Small intestine (tissue), 7 donors: ENCODE measurements at regions not wholly inside any gene's neighbourhood (a gene's known extent, or its start where the extent isn't known, plus 50 kb on each side); places are given as distances from the start of the nearest gene placed in this dataset.

Source experiments
- DNase-seq, 2 donors: peaks; one replicate each; pipeline versions ENCODE4 v3.0.0 to v3.0.0-alpha.2; 2013
- FAIRE-seq: peaks from 2 replicates; lab custom pipeline; 2012; peaks lifted over from hg19 to GRCh38; lab: Jason Lieb, UNC
- H3K27ac ChIP-seq, 3 donors: one replicate each; pipeline ENCODE4 v1.5.1; 2013; ENCODE audit warnings: low read length in 2 of 3, mild to moderate bottlenecking in 2 of 3, control low read depth in 1 of 3, inconsistent platforms in 1 of 3, low read depth in 1 of 3, moderate library complexity in 1 of 3
- H3K27me3 ChIP-seq, 3 donors: one replicate each; pipeline ENCODE4 v1.6.1; 2013; ENCODE audit warnings: low read length in 3 of 3, inconsistent platforms in 1 of 3; ENCODE audit not compliant: control insufficient read depth in 3 of 3, insufficient read depth in 3 of 3
- H3K36me3 ChIP-seq, 3 donors: one replicate each; pipeline ENCODE4 v1.6.1; 2013; ENCODE audit warnings: low read length in 3 of 3, inconsistent platforms in 1 of 3, low read depth in 1 of 3, mild to moderate bottlenecking in 1 of 3, moderate library complexity in 1 of 3; ENCODE audit not compliant: control insufficient read depth in 3 of 3, insufficient read depth in 2 of 3
- H3K4me1 ChIP-seq, 3 donors: one replicate each; pipeline ENCODE4 v1.6.1; 2013; ENCODE audit warnings: low read length in 2 of 3, inconsistent platforms in 1 of 3, low read depth in 1 of 3, mild to moderate bottlenecking in 1 of 3, moderate library complexity in 1 of 3; ENCODE audit not compliant: control insufficient read depth in 3 of 3, insufficient read depth in 2 of 3
- H3K4me3 ChIP-seq, 3 donors: one replicate each; pipeline ENCODE4 v1.5.1; 2013; ENCODE audit warnings: low read length in 3 of 3, control low read depth in 1 of 3, inconsistent platforms in 1 of 3, low read depth in 1 of 3, mild to moderate bottlenecking in 1 of 3, moderate library complexity in 1 of 3
- H3K9me3 ChIP-seq, 2 donors: one replicate each; pipeline ENCODE4 v1.6.1; 2013; ENCODE audit warnings: low read depth in 1 of 2, low read length in 1 of 2; ENCODE audit not compliant: control insufficient read depth in 2 of 2, insufficient read depth in 1 of 2
- WGBS, 3 donors: extraction: QIAGEN DNeasy Blood & Tissue Kit; methylation state at CpG; one replicate each; pipeline ENCODE4 v1.1.7; 2013; 5-methylcytosine and 5-hydroxymethylcytosine counted together
- donor health status: healthy with polysubstance abuse.
- donor health status: control.
- donor health status: control.
- donor health status: Bipolar disorder and iron deficiency.
- donor health status: healthy.

DNA sequence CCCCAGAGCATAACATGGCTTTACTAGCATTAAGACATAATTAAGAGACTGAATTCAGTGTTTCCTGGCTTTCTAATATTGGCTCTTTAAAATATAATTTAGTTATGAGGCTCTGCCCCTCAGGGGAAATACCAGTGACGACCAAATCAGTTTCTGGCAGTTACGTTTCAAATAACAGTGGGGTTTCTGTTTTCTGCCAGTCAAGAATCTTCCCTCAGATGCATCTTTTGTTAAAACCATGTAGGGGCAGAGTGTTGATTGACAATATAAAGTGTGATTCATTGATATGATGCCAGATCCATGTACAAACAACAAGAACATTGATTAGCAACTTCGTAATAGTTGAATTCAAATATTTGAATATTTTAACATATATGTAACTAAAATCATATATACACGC is 1169.7 kb downstream of the DIAPH3 start:
- Histone ChIP-seq H3K9me3 (no peaks in the 10 kb centered on the region), H3K36me3 (no peaks in the 10 kb centered on the region), H3K27me3 (no peaks in the 10 kb centered on the region), H3K27ac (no peak overlapping the region), H3K4me1 (no peaks in the 10 kb centered on the region), H3K4me3 (no peak overlapping the region)
- WGBS, 3 donors, result 87 to 92% (median 88%) methylated on average over 4 of the region's 4 CpGs
- FAIRE-seq (no peak), DNase-seq (no peak)

DNA sequence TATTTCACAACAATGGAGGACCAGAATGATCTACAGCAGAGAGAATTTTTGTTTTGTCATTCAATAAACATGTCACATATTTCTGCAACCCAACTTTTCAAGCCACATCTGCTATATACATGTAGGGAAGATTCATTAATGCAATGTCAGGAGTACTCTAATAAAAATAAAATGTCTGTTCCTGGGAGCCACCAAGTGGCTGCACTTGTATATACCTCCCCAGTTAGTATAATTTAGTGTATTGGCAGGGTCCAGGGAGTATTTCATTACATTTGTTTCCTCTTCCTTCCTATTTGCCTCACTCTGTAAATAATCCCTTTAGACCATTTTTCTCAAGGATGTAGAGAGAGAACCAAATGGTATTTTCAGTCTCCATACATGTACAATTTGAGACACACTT is 1169.0 kb downstream of the DIAPH3 start:
- Histone ChIP-seq H3K9me3 (no peaks in the 10 kb centered on the region), H3K27ac (no peak overlapping the region), H3K4me1 (no peaks in the 10 kb centered on the region), H3K4me3 (no peak overlapping the region), H3K36me3 (no peaks in the 10 kb centered on the region), H3K27me3 (no peaks in the 10 kb centered on the region)
- DNase-seq (no peak), FAIRE-seq (no peak)

DNA sequence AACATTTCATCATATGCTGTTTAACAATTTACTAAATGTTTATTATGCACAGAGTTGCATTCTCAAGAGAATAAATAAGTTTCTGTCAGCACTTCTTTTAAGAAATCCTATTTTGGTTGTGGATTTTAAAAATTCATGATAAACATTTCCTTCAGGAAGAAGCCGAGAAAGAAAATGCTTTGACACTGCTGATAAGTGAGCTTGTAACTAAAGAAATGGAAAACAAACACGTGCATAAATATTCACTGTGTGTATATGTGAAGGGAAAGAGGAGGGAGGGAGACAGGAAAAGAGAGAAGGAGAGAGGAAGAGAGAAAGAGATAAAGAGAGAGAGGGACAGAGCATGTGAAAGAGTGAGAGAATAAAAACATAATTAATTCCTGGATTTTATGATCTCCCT is 1165.0 kb downstream of the DIAPH3 start:
- Histone ChIP-seq H3K27me3 (no peaks in the 10 kb centered on the region), H3K4me1 (no peaks in the 10 kb centered on the region), H3K4me3 (no peak overlapping the region), H3K27ac (no peak overlapping the region), H3K36me3 (no peaks in the 10 kb centered on the region), H3K9me3 (no peaks in the 10 kb centered on the region)
- DNase-seq (no peak), FAIRE-seq (no peak)
- 33 to 51% (median 45%) methylated on average over 2 of the region's 2 CpGs for WGBS, 3 donors

DNA sequence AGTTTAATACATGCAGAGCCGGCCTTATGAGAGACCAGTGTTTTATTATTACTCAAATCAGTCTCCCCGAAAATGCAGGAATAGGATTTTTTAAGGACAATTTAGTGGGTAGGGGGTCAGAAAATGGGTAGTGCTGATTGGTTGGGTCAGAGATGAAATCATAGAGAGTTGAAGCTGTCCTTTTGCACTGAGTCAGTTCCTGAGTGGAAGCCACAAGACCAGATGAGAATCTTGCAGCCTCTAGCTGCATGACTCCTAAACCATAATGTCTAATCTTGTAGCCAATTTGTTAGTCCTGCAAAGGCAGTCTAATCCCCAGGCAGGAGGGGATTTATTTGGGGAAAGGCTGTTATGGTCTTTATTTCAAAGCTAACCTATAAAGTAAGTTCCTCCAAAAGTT is 1163.9 kb downstream of the DIAPH3 start:
- DNase-seq (no peak), FAIRE-seq (no peak)
- H3K4me1 ChIP-seq, result no peaks in the 10 kb centered on the region
- no peaks in the 10 kb centered on the region for H3K36me3 ChIP-seq
- H3K4me3 ChIP-seq, result no peak overlapping the region
- H3K27me3 ChIP-seq, result no peaks in the 10 kb centered on the region
- H3K27ac ChIP-seq, result no peak overlapping the region
- no peaks in the 10 kb centered on the region for H3K9me3 ChIP-seq
- 86 to 94% (median 93%) methylated on average over 2 of the region's 2 CpGs for WGBS, 3 donors

DNA sequence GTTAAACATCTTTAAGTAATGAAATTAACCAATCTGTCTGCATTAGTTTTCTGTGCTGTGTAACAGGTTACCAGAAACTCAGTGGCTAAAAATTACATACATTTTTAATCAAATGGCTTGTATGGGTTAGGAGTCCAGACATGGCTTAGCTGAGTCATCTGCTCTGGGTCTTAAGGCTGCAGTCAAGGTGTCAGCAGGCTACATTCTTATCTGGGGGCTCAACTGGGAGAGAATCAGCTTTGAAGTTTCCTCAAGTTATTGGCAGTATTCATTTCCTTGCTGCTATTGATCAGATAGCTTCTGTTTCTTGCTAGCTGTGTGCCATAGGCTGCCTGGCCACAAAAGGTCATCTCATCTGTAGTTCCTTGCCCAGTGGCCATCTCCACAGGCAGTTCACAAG is 1163.0 kb downstream of the DIAPH3 start:
- no peak overlapping the region for H3K27ac ChIP-seq
- DNase-seq (no peak), FAIRE-seq (no peak)
- no peaks in the 10 kb centered on the region for H3K27me3 ChIP-seq
- H3K4me3 ChIP-seq, result no peak overlapping the region
- no peaks in the 10 kb centered on the region for H3K4me1 ChIP-seq
- H3K9me3 ChIP-seq, result no peaks in the 10 kb centered on the region
- H3K36me3 ChIP-seq, result no peaks in the 10 kb centered on the region

DNA sequence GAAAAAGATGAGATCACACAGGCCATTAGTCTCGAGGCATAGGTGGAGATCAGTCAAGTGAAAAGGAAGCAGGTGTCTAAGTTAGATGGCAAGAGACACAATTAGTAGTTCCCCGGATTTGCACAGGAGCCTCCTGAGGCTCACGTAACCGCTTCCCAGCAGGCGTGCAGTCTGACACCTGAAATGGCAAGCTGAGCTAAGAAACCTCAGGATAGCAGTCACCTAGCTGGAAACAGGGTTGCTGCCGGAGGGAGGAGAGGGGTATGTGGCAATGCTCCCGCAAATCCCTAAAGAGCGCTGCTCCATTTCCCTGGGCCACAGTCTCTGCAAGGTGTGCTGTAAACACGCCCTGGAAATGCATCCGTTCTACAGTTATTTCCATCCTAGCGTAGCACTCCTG is 1151.0 kb downstream of the DIAPH3 start:
- H3K27ac ChIP-seq, result no peak overlapping the region
- H3K4me1 ChIP-seq, result no peaks in the 10 kb centered on the region
- H3K36me3 ChIP-seq, result no peaks in the 10 kb centered on the region
- H3K27me3 ChIP-seq, result no peaks in the 10 kb centered on the region
- no peak overlapping the region for H3K4me3 ChIP-seq
- DNase-seq (no peak), FAIRE-seq (no peak)
- H3K9me3 ChIP-seq, result no peaks in the 10 kb centered on the region
- WGBS, 3 donors, result 74 to 88% (median 77%) methylated on average over 11 of the region's 11 CpGs

DNA sequence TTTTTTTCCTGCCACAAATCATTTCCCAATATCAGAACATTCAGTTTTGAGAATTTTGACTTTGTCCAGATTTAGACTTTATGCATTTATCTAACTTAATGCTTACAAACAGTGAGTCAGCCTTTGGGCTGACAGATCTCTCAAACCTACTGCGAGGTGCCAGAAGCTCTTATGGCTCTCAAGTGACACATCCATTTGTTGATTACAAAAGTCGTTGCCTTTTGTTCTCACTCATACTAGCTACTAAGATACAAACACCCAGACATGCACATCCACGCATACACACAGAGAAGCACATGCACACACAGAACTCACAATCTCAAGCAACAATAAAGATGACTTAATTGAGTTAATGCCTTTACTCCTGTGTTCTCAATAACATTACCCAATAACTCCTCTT is 1147.5 kb downstream of the DIAPH3 start:
- no peaks in the 10 kb centered on the region for H3K27me3 ChIP-seq
- no peaks in the 10 kb centered on the region for H3K4me1 ChIP-seq
- WGBS, 3 donors, result 62 to 70% (median 64%) methylated on average over 3 of the region's 3 CpGs
- H3K4me3 ChIP-seq, result no peak overlapping the region
- FAIRE-seq, result no peak
- no peaks in the 10 kb centered on the region for H3K36me3 ChIP-seq
- no peak overlapping the region for H3K27ac ChIP-seq
- DNase-seq, result no peak
- no peaks in the 10 kb centered on the region for H3K9me3 ChIP-seq

DNA sequence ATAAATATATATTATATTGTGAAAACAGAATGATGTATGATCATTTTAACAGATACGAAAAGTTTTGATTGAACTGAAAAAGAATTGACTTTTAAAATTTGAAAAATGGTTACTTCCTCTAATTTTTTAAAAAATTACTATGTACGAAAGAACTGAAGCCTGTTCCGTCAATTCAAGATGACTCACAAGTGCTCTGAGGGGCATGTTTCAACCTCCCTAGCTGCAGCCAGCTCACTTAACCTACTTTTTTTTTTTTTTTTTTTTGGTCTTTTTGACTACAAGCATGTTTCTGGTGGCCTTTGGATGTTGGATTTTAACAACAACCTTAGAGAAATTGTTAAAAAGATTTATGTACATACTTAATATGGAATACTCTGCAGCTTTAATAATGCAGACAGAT is 1139.3 kb downstream of the DIAPH3 start:
- Histone ChIP-seq H3K36me3 (no peaks in the 10 kb centered on the region), H3K27ac (no peak overlapping the region), H3K4me1 (no peaks in the 10 kb centered on the region), H3K9me3 (no peaks in the 10 kb centered on the region), H3K27me3 (no peaks in the 10 kb centered on the region), H3K4me3 (no peak overlapping the region)
- no peak for DNase-seq
- no peak for FAIRE-seq
- WGBS, 3 donors, result 69 to 86% (median 75%) methylated on average over 3 of the region's 3 CpGs

DNA sequence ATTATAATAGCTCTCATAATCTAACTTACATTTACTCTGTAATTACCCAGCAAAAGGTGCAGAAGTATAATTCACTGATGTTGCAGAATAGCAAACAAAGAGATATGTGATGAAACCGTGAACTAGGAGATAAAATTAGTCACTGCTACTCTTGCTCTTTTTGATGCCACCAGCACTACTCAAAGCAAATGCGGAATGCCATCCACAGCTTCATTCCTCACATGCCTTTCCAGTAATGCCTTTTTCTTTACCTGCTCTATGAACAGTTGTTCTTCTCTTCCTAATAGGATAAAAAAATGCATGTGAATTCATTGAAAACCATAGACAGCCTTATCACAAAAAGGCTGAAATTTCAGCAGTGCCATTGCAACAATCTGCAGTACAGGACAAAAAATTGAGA is 1129.5 kb downstream of the DIAPH3 start:
- no peaks in the 10 kb centered on the region for H3K9me3 ChIP-seq
- 60 to 81% (median 67%) methylated on average over 2 of the region's 2 CpGs for WGBS, 3 donors
- H3K4me3 ChIP-seq, result no peak overlapping the region
- H3K27ac ChIP-seq, result no peak overlapping the region
- no peaks in the 10 kb centered on the region for H3K36me3 ChIP-seq
- no peaks in the 10 kb centered on the region for H3K27me3 ChIP-seq
- DNase-seq (no peak), FAIRE-seq (no peak)
- H3K4me1 ChIP-seq, result no peaks in the 10 kb centered on the region
